ENCODE measurements at regions not wholly inside any gene's neighbourhood (a gene's known extent, or its start where the extent isn't known, plus 50 kb on each side); places are given as distances from the start of the nearest gene placed in this dataset.

GRCh38 chr2:226180281-226180884 is 619.2 kb downstream of the IRS1 start:
- WGBS (ENCODE audit: missing lambda C conversion rate): 86% methylated on average over 11 of the region's 11 CpGs
- CTCF ChIA-PET: interaction anchor here (1.0 kb wide), 1 partner anchor 11 kb away, joined by 3 read pairs; no protein-coding TSS in a partner anchor
- DNase-seq (ENCODE audit: low read depth in 1 of 2, low spot score in 1 of 2): no peak
- TF ChIP-seq KDM1A (IDR thresholded peaks at IDR 0.05; ENCODE audit: low read depth) (no peak), EHF (CRISPR knock-in tag; IDR thresholded peaks at IDR 0.05) (no peak), CBX8 (IDR thresholded peaks at IDR 0.05) (no peak), GATA3 (IDR thresholded peaks at IDR 0.05; ENCODE audit: borderline replicate concordance) (no peak), RCOR1 (IDR thresholded peaks at IDR 0.05; ENCODE audit: low read depth, low read length) (no peak), FOXS1 (CRISPR knock-in tag; IDR thresholded peaks at IDR 0.05) (no peak), NFE2L2 (conservative IDR thresholded peaks at IDR 0.05; ENCODE audit: low read length) (no peak)
- no peak overlapping the region for H3K4me2 ChIP-seq
- POLR2A ChIA-PET: no interaction called here
- no peak overlapping the region for H3K27ac ChIP-seq
- no peak overlapping the region for H3K4me3 ChIP-seq
- H3K9me3 ChIP-seq: peaks cover 64% of the 10 kb centered on the region
- no peak for FAIRE-seq
- no peak for ATAC-seq
- H3K4me1 ChIP-seq: peaks cover 11% of the 10 kb centered on the region

- Histone ChIP-seq H3K27ac (no peak overlapping the region), H3K4me3 (no peak overlapping the region), H3K4me2 (no peak overlapping the region), H3K9me3 (peaks cover 67% of the 10 kb centered on the region), H3K4me1 (no peaks in the 10 kb centered on the region)
- ATAC-seq (no peak), DNase-seq (ENCODE audit: low read depth in 1 of 2, low spot score in 1 of 2) (no peak), FAIRE-seq (no peak)
- TF ChIP-seq ZFP36 (IDR thresholded peaks at IDR 0.05; ENCODE audit: borderline replicate concordance, partially characterized antibody): no peak
- TF ChIP-seq ZC3H11A (IDR thresholded peaks at IDR 0.05): no peak
- TF ChIP-seq BCL3 (IDR thresholded peaks at IDR 0.05): no peak
- TF ChIP-seq ZNF302 (CRISPR knock-in tag; IDR thresholded peaks at IDR 0.05): no peak
- no peak for TF ChIP-seq FOSL2 (IDR thresholded peaks at IDR 0.05)
- no peak for TF ChIP-seq FOSL2 (CRISPR knock-in tag; IDR thresholded peaks at IDR 0.05)
- TF ChIP-seq GATA3 (IDR thresholded peaks at IDR 0.05; ENCODE audit: borderline replicate concordance): no peak
- no peak for TF ChIP-seq HDAC2 (IDR thresholded peaks at IDR 0.05)
- TF ChIP-seq HOXB13 (CRISPR knock-in tag; IDR thresholded peaks at IDR 0.05; ENCODE audit: low read depth): no peak
- ChIA-PET CTCF (no interaction called here), POLR2A (no interaction called here)
- 94% methylated on average over 1 of the region's 1 CpG for WGBS (ENCODE audit: missing lambda C conversion rate)
These were observed 620.6 kb downstream of the IRS1 start for GRCh38 chr2:226179010-226179409.

- Histone ChIP-seq H3K9me3 (peaks cover 59% of the 10 kb centered on the region), H3K4me1 (no peaks in the 10 kb centered on the region), H3K4me3 (no peak overlapping the region), H3K4me2 (no peak overlapping the region), H3K27ac (no peak overlapping the region)
- ChIA-PET CTCF (no interaction called here), POLR2A (interaction anchor here (0.6 kb wide), 1 partner anchor 827 kb away, joined by 3 read pairs; no protein-coding TSS in a partner anchor)
- DNase-seq (ENCODE audit: low read depth in 1 of 2, low spot score in 1 of 2) (no peak), ATAC-seq (no peak), FAIRE-seq (no peak)
- no peak for TF ChIP-seq CHD4 (IDR thresholded peaks at IDR 0.05; ENCODE audit: borderline replicate concordance)
- TF ChIP-seq NPAS2 (CRISPR knock-in tag; IDR thresholded peaks at IDR 0.05; ENCODE audit: borderline replicate concordance): no peak
- no peak for TF ChIP-seq FOXS1 (CRISPR knock-in tag; IDR thresholded peaks at IDR 0.05)
- no peak for TF ChIP-seq HDAC2 (IDR thresholded peaks at IDR 0.05)
- 70% methylated on average over 3 of the region's 3 CpGs for WGBS (ENCODE audit: missing lambda C conversion rate)
These were observed 623.2 kb downstream of the IRS1 start for GRCh38 chr2:226176283-226176984.

GRCh38 chr2:226174390-226174789 is 625.2 kb downstream of the IRS1 start:
- Histone ChIP-seq H3K4me1 (no peaks in the 10 kb centered on the region), H3K27ac (no peak overlapping the region), H3K4me2 (no peak overlapping the region), H3K9me3 (peaks cover 42% of the 10 kb centered on the region), H3K4me3 (no peak overlapping the region)
- TF ChIP-seq EP300 (IDR thresholded peaks at IDR 0.05) (no peak), FOXS1 (CRISPR knock-in tag; IDR thresholded peaks at IDR 0.05) (no peak), TFCP2L1 (CRISPR knock-in tag; IDR thresholded peaks at IDR 0.05) (no peak), ZFP36 (IDR thresholded peaks at IDR 0.05; ENCODE audit: borderline replicate concordance, partially characterized antibody) (no peak), NFE2L2 (conservative IDR thresholded peaks at IDR 0.05; ENCODE audit: low read length) (peak; percentile 81), CBX2 (IDR thresholded peaks at IDR 0.05; ENCODE audit: borderline replicate concordance, low read depth) (no peak), ZSCAN20 (CRISPR knock-in tag; IDR thresholded peaks at IDR 0.05) (no peak), PHF8 (IDR thresholded peaks at IDR 0.05; ENCODE audit: borderline replicate concordance, low read depth) (no peak), KDM1A (IDR thresholded peaks at IDR 0.05; ENCODE audit: low read depth) (no peak), EHMT2 (IDR thresholded peaks at IDR 0.05; ENCODE audit: low read depth) (no peak), MAFK (IDR thresholded peaks at IDR 0.05; ENCODE audit: partially characterized antibody) (peak; percentile 93), BHLHE40 (IDR thresholded peaks at IDR 0.05; ENCODE audit: low read depth, low read length) (no peak)
- TF ChIP-seq, protein P1, sequence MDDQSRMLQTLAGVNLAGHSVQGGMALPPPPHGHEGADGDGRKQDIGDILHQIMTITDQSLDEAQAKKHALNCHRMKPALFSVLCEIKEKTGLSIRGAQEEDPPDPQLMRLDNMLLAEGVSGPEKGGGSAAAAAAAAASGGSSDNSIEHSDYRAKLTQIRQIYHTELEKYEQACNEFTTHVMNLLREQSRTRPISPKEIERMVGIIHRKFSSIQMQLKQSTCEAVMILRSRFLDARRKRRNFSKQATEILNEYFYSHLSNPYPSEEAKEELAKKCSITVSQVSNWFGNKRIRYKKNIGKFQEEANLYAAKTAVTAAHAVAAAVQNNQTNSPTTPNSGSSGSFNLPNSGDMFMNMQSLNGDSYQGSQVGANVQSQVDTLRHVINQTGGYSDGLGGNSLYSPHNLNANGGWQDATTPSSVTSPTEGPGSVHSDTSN (IDR thresholded peaks at IDR 0.05): no peak
- ATAC-seq (no peak), DNase-seq (ENCODE audit: low read depth in 1 of 2, low spot score in 1 of 2) (no peak), FAIRE-seq (no peak)
- ChIA-PET CTCF (no interaction called here), POLR2A (no interaction called here)
- 86% methylated on average over 1 of the region's 1 CpG for WGBS (ENCODE audit: missing lambda C conversion rate)

Data from A549 (cell line).